ENCODE measurements at regions not wholly inside any gene's neighbourhood (a gene's known extent, or its start where the extent isn't known, plus 50 kb on each side); places are given as distances from the start of the nearest gene placed in this dataset.
"Not testable (repeated sequence)": the region's sequence is repeated elsewhere in the genome, so short reads cannot be mapped to it uniquely, and the experiment has no call there.

DNA sequence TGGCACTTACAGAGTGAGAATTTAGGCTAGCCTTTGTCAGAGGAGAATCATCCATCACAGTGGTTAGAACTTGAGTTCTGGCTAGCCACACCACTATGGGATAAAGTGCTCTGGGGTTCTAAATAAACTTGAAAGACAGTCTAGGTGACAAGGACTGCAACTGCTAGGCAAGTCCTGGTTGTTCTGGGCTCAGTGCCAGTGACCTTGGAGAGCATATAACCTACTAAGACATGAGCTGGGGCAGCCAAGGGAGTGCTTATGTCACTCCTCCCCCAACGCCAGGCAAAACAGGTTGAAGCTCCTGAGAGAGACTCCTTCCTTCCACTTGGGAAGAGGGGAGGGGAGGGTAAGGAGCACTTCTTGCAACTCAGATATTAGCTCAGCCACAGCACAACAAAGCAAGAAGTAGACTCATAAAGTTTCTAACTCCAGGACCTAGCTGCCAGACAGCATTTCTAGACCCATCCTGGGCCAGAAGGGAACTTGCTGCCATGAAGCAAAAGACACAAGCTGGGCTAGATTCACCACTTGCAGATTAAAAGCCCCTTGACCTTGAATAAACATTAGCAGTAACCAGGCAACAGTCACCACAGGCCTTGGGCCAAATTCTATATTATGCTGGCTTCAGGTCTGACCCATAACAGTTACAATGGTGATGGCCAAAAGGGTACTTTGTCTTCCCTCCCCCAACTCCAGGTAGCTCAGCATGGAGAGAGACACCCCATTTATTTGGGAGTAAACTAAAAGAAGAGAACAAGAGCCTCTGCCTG is 963.7 kb downstream of the PLOD2 start:
- H3K4me3 ChIP-seq: no peak overlapping the region
- WGBS, 10 experiments: 80% methylated on average over 1 of the region's 1 CpG; no CpG with 5 or more reads in 9 of the 10 experiments
- no peaks in the 10 kb centered on the region for H3K4me1 ChIP-seq (replicated peaks in 1 of 2)
- no peak overlapping the region for H3K27ac ChIP-seq
- ATAC-seq (replicated peaks in 6 of 8): no peak
- in situ Hi-C loops (cut with MboI; ENCODE audit: low pct_unique_long_range_greater_than_20kb in 2 of 9, low sequenced_read_pairs in 9 of 9, unreplicated experiment in 9 of 9): no loop called here

DNA sequence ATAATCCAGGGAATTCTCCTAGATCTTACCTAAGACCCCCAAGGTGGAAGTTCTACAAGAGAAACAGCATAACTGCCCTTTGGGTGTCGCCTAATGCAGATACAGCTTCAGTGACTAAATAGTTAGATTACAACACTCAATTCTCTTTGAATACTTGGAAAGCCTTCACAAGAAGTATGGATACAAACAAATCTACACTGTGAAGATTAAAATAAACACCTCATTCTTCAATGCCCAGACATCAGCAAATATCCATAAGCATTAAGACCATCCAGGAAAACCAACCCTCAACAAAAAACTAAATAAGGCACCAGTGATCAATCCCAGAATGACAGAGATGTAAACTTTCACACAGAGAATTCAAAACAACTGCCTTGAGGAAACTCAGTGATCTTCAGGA is 963.2 kb downstream of the PLOD2 start:
- no peak overlapping the region for H3K27ac ChIP-seq
- WGBS, 10 experiments: 0 to 100% (median 80%) methylated on average over 1 of the region's 1 CpG; no CpG with 5 or more reads in 5 of the 10 experiments
- in situ Hi-C loops (cut with MboI; ENCODE audit: low pct_unique_long_range_greater_than_20kb in 2 of 9, low sequenced_read_pairs in 9 of 9, unreplicated experiment in 9 of 9): no loop called here
- no peak for ATAC-seq (replicated peaks in 6 of 8)
- H3K4me1 ChIP-seq (replicated peaks in 1 of 2): no peaks in the 10 kb centered on the region
- H3K4me3 ChIP-seq: no peak overlapping the region

DNA sequence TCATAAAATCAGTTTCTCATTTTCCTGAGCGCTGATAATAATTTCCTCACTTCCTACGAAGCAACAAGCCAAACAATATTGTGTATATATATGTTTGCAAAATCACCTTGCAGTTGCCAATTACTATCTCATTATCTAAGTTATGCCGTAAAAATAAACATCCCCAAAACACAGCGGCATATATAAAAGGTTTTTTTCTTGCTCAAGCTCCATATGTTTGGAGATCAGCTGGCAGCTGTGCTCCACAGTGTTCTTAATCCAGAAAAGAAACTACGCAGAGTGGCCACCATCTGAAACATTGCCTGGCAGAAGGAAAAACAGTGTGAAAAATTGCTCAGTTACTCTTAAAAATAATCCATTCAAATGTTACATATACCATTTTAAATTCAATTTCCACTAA is 951.4 kb downstream of the PLOD2 start:
- Histone ChIP-seq H3K4me1 (replicated peaks in 1 of 2) (no peaks in the 10 kb centered on the region), H3K27ac (no peak overlapping the region), H3K4me3 (no peak overlapping the region)
- 3 to 100% (median 61%) methylated on average over 1 to 5 of the region's 5 CpGs; no CpG with 5 or more reads in 1 of the 10 experiments for WGBS, 10 experiments
- ATAC-seq (replicated peaks in 6 of 8): no peak
- in situ Hi-C loops (cut with MboI; ENCODE audit: low pct_unique_long_range_greater_than_20kb in 2 of 9, low sequenced_read_pairs in 9 of 9, unreplicated experiment in 9 of 9): no loop called here

DNA sequence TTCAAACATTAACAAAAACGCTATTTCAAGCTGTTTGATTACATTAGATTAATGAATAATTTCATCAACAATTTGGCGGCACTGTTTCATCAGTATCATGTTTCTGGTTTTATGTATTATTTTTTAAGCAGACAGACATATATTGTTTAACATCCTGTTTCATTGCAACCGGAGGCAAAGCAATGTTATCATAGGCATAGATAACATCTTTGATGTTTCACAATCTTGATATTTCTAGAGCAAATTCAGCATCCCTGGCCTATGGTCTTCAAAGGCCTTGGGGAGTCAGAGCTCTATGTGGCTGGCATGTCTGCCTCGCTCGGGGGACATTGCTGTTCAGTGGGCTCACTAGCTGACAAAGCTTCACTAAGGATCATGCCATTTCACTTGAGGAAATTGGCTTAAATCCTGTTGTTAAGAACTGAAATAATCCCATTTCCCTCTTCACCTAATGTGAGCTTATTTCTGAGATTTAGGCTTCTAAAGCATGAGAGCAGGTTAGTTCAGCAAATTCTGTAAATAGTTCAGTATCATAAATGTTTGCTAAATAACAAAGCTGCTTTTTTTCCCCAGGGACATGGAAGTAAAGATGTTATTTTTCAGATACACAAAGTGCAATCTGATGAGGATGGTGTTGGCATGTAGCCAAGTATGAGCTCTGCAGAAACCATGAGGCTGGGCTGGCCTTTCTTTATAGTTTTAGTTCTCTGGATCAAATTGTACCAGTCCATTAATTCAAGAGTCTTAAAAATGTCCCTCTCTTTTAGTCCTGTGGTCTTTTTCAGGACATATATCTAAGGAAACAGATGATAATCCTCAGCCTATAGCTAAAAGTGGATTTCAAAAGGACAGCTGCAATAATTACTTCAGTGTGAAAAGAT is 941.4 kb downstream of the PLOD2 start:
- in situ Hi-C loops (cut with MboI; ENCODE audit: low pct_unique_long_range_greater_than_20kb in 2 of 9, low sequenced_read_pairs in 9 of 9, unreplicated experiment in 9 of 9): no loop called here
- H3K4me1 ChIP-seq (replicated peaks in 1 of 2): no peaks in the 10 kb centered on the region
- H3K27ac ChIP-seq: no peak overlapping the region
- H3K4me3 ChIP-seq: no peak overlapping the region
- no peak for ATAC-seq (replicated peaks in 6 of 8)
- WGBS, 10 experiments: 53 to 100% (median 85%) methylated on average over 1 to 5 of the region's 5 CpGs

DNA sequence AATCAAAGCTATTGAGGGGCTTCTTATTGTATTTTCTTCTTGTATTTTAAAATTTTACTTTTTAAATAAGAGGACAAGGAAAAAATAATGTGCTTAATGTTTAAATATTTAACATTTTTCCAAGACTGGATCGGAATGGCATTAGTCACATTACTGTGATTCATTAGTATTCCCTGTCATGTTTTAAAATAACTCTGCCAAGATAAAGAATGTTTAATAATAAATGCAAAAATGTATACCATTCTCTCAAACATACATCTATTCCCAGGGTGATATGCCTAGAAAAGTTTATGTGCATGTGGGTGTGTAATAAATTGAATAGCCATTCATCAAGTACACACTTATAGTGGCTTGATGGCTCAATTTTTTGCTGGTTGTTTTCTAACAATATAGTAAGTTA is 936.1 kb downstream of the PLOD2 start:
- in situ Hi-C loops (cut with MboI; ENCODE audit: low pct_unique_long_range_greater_than_20kb in 2 of 9, low sequenced_read_pairs in 9 of 9, unreplicated experiment in 9 of 9): no loop called here
- ATAC-seq (replicated peaks in 6 of 8): no peak
- WGBS, 10 experiments: 0 to 100% (median 63%) methylated on average over 1 of the region's 1 CpG; no CpG with 5 or more reads in 1 of the 10 experiments

DNA sequence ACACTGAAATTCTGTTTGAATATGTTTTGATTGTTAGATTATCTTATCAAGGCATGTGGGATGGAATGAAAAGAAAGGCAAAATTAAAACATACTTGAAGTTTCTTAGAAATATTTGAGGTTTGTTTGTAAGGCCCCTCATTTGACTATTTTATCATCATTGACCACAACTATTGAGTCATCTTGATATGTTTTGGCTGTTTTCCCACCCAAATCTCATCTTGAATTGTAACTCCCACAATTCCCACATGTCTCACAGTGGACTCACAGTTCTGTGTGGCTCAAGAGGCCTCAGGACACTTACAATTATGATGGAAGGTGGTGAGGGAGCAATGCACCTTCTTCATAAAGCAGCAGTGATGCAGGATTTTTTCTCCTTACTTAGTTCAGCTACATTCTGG is 917.1 kb downstream of the PLOD2 start:
- no peak for ATAC-seq (replicated peaks in 6 of 8)
- H3K4me3 ChIP-seq: no peak overlapping the region
- in situ Hi-C loops (cut with MboI; ENCODE audit: low pct_unique_long_range_greater_than_20kb in 2 of 9, low sequenced_read_pairs in 9 of 9, unreplicated experiment in 9 of 9): no loop called here
- no peaks in the 10 kb centered on the region for H3K4me1 ChIP-seq (replicated peaks in 1 of 2)
- H3K27ac ChIP-seq: no peak overlapping the region

More for the DNA sequence above, 936.1 kb downstream of the PLOD2 start:
- Histone ChIP-seq H3K27ac (no peak overlapping the region), H3K4me3 (no peak overlapping the region), H3K4me1 (replicated peaks in 1 of 2) (no peaks in the 10 kb centered on the region)

DNA sequence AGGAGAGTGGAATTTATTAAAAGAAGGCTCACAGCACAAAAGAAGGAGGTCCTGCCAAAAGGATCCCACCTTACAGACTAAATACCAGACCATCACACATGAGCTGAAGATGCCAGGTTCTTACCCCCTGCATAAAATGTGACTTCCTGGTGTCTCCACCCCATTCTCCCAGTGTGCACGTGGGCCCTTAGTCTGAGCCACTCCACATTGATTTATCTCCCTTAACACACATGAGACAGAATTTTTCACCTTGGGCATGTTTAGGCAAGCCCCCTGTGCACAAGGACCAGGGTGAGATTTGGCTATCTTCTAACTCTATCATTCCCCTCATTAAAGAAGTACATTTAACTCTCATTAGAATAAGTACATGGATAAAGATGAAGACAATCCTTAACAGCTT is 916.7 kb downstream of the PLOD2 start:
- ATAC-seq (replicated peaks in 6 of 8): no peak
- Histone ChIP-seq H3K4me1 (replicated peaks in 1 of 2) (no peaks in the 10 kb centered on the region), H3K27ac (no peak overlapping the region), H3K4me3 (no peak overlapping the region)
- WGBS, 10 experiments: 43 to 100% (median 80%) methylated on average over 1 of the region's 1 CpG; no CpG with 5 or more reads in 7 of the 10 experiments
- in situ Hi-C loops (cut with MboI; ENCODE audit: low pct_unique_long_range_greater_than_20kb in 2 of 9, low sequenced_read_pairs in 9 of 9, unreplicated experiment in 9 of 9): no loop called here

DNA sequence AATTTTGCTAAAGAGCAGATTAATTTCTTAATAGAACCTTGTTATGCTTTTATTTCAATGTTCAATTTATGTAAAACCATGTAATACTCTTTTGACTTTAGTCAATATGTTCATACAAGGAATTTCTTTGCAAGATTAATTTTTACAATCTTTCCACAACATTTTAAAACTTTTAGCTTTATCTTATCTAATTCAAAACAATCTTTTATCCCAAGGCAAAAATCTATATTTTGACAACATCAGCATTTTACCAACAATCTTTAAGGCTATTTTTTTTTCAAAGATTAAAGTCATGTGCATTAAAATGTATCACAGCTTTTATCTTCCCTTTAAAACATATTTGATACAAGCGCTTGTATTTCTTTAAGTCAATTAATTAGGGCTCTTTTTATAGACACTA is 914.7 kb downstream of the PLOD2 start:
- WGBS, 10 experiments: 0 to 100% (median 87%) methylated on average over 1 of the region's 1 CpG
- H3K27ac ChIP-seq: no peak overlapping the region
- ATAC-seq (replicated peaks in 6 of 8): no peak
- H3K4me1 ChIP-seq (replicated peaks in 1 of 2): no peaks in the 10 kb centered on the region
- in situ Hi-C loops (cut with MboI; ENCODE audit: low pct_unique_long_range_greater_than_20kb in 2 of 9, low sequenced_read_pairs in 9 of 9, unreplicated experiment in 9 of 9): no loop called here
- H3K4me3 ChIP-seq: no peak overlapping the region

DNA sequence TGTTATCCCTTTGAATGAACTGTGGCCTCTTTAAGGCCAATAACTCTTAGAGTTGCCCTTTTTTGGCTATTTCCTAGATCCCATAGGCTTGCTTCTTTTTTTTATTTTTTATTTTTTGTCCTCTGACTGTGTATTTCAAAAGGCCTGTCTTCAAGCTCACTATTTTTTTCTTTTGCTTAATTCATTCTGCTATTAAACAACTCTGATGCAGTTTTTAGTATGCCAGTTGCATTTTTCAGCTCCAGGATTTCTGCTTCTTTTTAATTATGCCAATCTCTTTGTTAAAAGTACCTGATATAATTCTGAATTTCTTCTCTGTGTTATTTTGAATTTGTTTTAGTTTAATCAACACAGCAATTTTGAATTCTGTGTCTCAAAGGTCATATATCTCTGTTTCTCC is 912.1 kb downstream of the PLOD2 start:
- Histone ChIP-seq H3K4me1 (replicated peaks in 1 of 2) (no peaks in the 10 kb centered on the region), H3K4me3 (no peak overlapping the region), H3K27ac (no peak overlapping the region)
- in situ Hi-C loops (cut with MboI; ENCODE audit: low pct_unique_long_range_greater_than_20kb in 2 of 9, low sequenced_read_pairs in 9 of 9, unreplicated experiment in 9 of 9): no loop called here
- no peak for ATAC-seq (replicated peaks in 6 of 8)

DNA sequence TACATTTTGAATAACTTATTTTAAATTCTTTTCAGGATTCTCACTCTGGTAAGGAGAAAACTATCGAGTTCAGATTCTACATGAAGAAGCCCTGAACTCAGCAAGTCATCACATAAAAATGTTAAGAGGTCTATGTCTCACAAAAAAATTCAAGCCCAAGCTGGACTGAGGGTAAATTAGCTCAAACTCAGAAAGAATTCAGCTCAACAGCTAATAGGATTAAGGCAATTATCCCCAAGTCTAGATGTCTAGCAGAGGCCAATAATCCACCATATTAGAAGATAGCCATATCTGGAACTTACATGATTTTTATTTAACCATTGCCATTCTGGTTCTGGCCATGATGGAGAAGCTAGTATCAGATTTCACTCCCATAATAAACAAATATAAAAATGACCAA is 909.7 kb downstream of the PLOD2 start:
- in situ Hi-C loops (cut with MboI; ENCODE audit: low pct_unique_long_range_greater_than_20kb in 2 of 9, low sequenced_read_pairs in 9 of 9, unreplicated experiment in 9 of 9): no loop called here
- 0 to 100% (median 56%) methylated on average over 1 of the region's 1 CpG for WGBS, 10 experiments
- H3K27ac ChIP-seq: no peak overlapping the region
- H3K4me1 ChIP-seq (replicated peaks in 1 of 2): no peaks in the 10 kb centered on the region
- ATAC-seq (replicated peaks in 6 of 8): no peak
- H3K4me3 ChIP-seq: no peak overlapping the region

DNA sequence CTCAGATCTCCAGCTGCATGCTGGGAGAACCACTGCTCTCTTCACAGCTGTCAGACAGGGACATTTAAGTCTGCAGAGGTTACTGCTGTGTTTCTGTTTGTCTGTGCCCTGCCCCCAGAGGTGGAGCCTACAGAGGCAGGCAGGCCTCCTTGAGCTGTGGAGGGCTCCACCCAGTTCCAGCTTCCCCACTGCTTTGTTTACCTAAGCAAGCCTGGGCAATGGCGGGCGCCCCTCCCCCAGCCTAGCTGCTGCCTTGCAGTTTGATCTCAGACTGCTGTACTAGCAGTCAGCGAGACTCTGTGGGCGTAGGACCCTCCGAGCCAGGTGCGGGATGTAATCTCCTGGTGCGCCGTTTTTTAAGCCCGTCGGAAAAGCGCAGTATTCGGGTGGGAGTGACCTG is 903.0 kb downstream of the PLOD2 start:
- H3K4me1 ChIP-seq (replicated peaks in 1 of 2); H3K4me3 ChIP-seq; ATAC-seq (replicated peaks in 6 of 8); in situ Hi-C loops (cut with MboI; ENCODE audit: low pct_unique_long_range_greater_than_20kb in 2 of 9, low sequenced_read_pairs in 9 of 9, unreplicated experiment in 9 of 9); H3K27ac ChIP-seq: not testable (repeated sequence)
- WGBS, 10 experiments: 50 to 100% methylated on average over 1 to 2 of the region's 12 CpGs; no CpG with 5 or more reads in 8 of the 10 experiments

DNA sequence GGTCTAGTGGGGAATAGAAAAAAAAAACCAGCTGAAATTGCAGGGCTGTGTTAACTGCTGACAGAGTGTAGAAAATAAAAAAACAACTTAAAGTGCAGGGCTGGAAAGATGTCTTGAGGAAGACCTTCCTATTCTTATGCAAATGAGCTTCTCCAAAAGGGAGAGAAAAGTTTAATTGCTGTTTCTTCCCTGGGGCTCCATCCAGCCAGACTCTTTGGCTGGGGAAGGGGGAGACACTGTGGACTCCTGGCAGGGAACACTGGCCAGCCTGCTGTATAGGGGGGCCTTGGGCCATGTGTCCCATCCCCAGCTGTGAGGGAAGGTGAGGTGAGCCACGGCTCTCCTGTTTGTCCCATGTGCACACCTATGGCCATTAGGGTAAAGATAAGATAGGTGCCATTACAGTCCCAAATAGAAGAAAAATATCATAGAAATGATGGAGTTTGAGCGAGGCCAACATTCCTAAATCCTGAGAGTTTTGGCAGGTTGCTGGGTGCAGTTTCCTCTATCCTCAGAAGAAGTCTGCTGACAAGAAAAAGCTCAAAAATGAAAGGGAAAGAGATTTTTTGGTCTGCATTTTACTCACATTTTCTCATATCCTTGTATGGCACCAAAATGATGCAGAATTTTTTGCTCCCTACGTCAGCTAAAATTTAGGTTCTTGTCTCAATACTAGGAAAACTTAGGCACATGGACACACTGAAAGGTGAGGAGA is 901.7 kb downstream of the PLOD2 start:
- Histone ChIP-seq H3K27ac (no peak overlapping the region), H3K4me1 (replicated peaks in 1 of 2) (no peaks in the 10 kb centered on the region), H3K4me3 (no peak overlapping the region)
- in situ Hi-C loops (cut with MboI; ENCODE audit: low pct_unique_long_range_greater_than_20kb in 2 of 9, low sequenced_read_pairs in 9 of 9, unreplicated experiment in 9 of 9): no loop called here
- ATAC-seq (replicated peaks in 6 of 8): no peak
- 0 to 100% (median 78%) methylated on average over 1 to 3 of the region's 3 CpGs; no CpG with 5 or more reads in 2 of the 10 experiments for WGBS, 10 experiments

DNA sequence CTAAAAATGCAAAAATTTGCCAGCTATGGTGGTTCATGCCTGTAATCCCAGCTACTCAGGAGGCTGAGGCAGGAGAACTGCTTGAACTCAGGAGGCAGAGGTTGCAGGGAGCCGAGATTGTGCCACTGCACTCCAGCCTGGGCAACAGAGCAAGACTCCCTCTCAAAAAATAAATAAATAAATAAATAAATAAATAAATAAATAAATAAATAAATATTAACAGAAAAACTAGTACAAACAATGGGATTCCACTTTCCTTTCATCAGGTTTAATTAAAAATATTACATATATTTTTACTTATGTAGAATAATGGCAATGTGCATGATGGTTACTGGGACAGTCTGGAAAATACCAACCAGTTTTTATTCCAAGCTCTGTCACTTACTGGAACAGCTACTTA is 897.5 kb downstream of the PLOD2 start:
- H3K4me3 ChIP-seq; H3K4me1 ChIP-seq (replicated peaks in 1 of 2); ATAC-seq (replicated peaks in 6 of 8); in situ Hi-C loops (cut with MboI; ENCODE audit: low pct_unique_long_range_greater_than_20kb in 2 of 9, low sequenced_read_pairs in 9 of 9, unreplicated experiment in 9 of 9); H3K27ac ChIP-seq: not testable (repeated sequence)
- 83 to 100% (median 88%) methylated on average over 1 of the region's 1 CpG; no CpG with 5 or more reads in 7 of the 10 experiments for WGBS, 10 experiments

All from motor neuron (in vitro differentiated cells).